ENCODE measurements at regions not wholly inside any gene's neighbourhood (a gene's known extent, or its start where the extent isn't known, plus 50 kb on each side); places are given as distances from the start of the nearest gene placed in this dataset.

DNA sequence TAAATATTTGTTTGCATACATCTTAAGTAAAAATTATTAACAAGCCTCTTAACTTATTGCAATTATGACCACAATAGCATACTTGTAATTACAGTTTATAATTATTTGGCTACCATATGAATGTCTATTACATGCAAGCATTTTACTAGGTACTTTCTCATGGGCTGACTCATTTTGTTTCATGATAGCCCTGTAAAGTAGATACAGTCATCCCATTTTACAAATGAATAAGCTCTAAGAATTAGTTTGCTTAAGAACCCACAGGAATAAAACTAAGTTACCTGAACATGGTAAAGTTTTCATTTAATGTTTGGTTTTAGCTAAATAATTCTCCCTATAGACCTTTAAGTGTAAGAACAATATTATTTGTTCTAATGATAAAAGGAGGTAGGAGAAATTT lies 126.6 kb upstream of the IZUMO3 start (continued):
- TF ChIP-seq ATF7 (IDR thresholded peaks at IDR 0.05) = no peak
- TF ChIP-seq ATF7 (CRISPR knock-in tag; IDR thresholded peaks at IDR 0.05) = no peak
- TF ChIP-seq ZNF318 (CRISPR knock-in tag; IDR thresholded peaks at IDR 0.05) = no peak
- no peak for TF ChIP-seq ZKSCAN1 (IDR thresholded peaks at IDR 0.05; ENCODE audit: low read length)
- TF ChIP-seq EZH2 (conservative IDR thresholded peaks at IDR 0.05; ENCODE audit: low read depth, low read length) = no peak
- TF ChIP-seq ZFP1 (CRISPR knock-in tag; IDR thresholded peaks at IDR 0.05) = no peak
- TF ChIP-seq ZNF124 (CRISPR knock-in tag; IDR thresholded peaks at IDR 0.05) = no peak
- no peak for TF ChIP-seq HMG20B (CRISPR knock-in tag; conservative IDR thresholded peaks at IDR 0.05)
- TF ChIP-seq NCOA2 (CRISPR knock-in tag; IDR thresholded peaks at IDR 0.05) = no peak
- TF ChIP-seq ZNF251 (CRISPR knock-in tag; IDR thresholded peaks at IDR 0.05) = no peak
- TF ChIP-seq, protein P1, sequence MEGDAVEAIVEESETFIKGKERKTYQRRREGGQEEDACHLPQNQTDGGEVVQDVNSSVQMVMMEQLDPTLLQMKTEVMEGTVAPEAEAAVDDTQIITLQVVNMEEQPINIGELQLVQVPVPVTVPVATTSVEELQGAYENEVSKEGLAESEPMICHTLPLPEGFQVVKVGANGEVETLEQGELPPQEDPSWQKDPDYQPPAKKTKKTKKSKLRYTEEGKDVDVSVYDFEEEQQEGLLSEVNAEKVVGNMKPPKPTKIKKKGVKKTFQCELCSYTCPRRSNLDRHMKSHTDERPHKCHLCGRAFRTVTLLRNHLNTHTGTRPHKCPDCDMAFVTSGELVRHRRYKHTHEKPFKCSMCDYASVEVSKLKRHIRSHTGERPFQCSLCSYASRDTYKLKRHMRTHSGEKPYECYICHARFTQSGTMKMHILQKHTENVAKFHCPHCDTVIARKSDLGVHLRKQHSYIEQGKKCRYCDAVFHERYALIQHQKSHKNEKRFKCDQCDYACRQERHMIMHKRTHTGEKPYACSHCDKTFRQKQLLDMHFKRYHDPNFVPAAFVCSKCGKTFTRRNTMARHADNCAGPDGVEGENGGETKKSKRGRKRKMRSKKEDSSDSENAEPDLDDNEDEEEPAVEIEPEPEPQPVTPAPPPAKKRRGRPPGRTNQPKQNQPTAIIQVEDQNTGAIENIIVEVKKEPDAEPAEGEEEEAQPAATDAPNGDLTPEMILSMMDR (CRISPR knock-in tag; IDR thresholded peaks at IDR 0.05) = no peak
- TF ChIP-seq, protein P2, sequence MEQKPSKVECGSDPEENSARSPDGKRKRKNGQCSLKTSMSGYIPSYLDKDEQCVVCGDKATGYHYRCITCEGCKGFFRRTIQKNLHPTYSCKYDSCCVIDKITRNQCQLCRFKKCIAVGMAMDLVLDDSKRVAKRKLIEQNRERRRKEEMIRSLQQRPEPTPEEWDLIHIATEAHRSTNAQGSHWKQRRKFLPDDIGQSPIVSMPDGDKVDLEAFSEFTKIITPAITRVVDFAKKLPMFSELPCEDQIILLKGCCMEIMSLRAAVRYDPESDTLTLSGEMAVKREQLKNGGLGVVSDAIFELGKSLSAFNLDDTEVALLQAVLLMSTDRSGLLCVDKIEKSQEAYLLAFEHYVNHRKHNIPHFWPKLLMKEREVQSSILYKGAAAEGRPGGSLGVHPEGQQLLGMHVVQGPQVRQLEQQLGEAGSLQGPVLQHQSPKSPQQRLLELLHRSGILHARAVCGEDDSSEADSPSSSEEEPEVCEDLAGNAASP (CRISPR knock-in tag; IDR thresholded peaks at IDR 0.05; ENCODE audit: borderline replicate concordance) = no peak

All from HepG2 (cell line).